Stimulated activated naive CD4-positive, alpha-beta T cell treated with Interleukin-2 at 50 U/mL for 16 hours (primary cell): ENCODE measurements at regions not wholly inside any gene's neighbourhood (a gene's known extent, or its start where the extent isn't known, plus 50 kb on each side); places are given as distances from the start of the nearest gene placed in this dataset.

Experiments
- DNase-seq: peaks from one replicate; lab custom pipeline; 2025; lab: John Stamatoyannopoulos, UW

DNA sequence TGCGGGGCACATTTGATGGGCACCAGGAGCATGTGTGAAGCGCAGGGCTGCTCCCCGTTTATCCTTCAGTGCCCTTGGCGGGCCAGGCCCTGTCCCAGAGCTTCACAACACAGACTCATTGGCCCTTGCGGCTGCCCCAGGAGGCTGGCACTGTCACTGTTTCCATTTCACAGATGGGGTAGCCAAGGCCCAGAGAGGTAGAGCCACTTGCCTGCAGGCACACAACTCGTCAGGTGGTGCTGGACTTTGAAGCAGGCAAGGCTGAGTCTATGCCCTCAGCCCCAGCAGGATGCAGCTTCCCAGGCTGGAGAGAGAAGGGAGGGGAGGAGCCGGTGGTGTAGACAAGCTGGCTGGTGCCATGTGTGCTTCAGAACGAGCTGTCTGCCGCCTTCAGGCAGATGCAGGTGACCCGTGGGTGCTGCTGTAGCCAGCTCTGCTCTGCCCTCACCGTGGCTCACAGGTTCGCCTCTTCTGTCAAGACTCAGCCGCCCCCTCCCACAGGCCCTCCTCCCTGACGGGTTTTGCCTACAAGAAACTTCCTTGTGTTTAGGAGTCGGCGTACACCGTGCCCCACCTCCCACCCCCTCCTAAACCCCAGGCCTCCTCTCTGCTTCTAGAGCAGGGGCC, 232.3 kb upstream of the CIBAR2 start:
- DNase-seq, result no peak

DNA sequence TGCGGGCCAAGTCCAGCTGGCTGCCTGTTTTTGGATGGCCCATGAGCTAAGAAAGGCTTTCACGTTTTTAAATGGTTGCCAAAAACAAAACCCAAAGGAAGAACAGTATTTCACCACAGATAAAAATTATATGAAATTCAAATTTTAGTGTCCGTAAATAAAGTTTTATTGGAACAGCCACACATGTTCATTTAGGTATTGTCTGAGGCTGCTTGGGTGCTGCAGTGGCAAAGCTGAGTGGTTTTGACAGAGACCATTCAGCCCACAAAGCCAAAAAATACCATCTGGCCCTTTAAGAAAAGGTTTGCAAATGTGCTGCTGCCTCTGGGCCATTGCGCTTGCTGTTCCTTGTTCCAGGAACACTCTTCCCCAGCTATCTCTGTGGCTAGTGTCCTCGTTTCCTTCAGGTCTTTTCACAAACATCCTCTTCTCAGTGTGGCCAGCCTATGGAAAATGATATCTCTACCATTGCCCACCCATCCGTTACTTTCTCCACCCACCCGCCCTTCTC, 232.9 kb upstream of the CIBAR2 start:
- no peak for DNase-seq

DNA sequence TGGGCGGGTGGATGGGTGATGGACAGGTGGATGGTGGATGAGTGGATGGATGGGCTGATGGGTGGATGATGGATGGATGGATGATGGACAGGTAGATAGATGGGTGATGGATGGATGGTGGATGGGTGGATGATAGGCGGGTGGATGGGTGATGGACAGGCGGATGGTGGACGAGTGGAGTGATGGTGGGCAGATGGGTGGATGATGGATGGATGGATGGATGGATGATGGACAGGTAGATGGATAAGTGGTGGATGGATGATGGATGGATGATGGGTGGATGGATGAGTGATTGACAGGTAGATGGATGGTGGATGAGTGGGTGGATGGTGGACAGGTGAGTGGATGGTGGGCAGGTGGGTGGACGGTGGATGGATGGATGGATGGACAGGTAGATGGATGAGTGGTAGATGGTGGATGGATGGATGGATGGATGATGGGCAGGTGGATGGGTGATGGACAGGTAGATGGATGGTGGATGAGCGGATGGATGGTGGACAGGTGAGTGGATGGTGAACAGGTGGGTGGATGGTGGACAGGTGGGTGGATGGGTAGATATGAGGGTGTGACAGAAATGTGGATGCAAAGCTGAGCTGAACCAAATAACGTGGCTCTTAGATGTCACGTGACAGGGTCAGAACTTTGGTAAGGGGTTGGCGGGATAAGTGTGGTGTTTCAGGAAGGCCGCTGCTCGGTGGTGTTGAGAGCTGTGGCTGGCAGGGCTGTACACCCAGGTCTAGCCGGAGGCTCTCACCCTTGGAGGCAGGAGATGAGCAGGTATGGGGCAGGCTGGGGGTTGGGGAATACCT, 234.3 kb upstream of the CIBAR2 start:
- DNase-seq, result no peak

DNA sequence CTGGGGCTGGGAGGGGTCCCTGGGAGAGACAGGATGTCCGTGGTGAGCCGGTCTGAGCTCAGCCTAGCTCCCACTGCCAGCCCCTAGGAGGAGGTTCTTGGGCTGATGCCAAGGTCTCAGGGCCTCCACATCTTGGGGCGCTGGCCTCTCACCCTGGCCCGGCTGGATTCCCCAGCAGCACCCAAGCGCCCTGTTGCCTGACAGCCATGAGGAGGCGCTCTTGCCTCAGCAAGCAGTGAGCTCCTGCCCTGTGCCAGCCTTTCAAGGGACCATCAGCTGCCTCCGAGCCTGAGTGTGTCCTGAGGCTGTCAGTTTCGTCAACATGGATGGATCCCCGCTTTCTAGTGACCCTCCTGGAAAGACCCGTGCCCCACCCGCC, 234.9 kb upstream of the CIBAR2 start:
- no peak for DNase-seq

DNA sequence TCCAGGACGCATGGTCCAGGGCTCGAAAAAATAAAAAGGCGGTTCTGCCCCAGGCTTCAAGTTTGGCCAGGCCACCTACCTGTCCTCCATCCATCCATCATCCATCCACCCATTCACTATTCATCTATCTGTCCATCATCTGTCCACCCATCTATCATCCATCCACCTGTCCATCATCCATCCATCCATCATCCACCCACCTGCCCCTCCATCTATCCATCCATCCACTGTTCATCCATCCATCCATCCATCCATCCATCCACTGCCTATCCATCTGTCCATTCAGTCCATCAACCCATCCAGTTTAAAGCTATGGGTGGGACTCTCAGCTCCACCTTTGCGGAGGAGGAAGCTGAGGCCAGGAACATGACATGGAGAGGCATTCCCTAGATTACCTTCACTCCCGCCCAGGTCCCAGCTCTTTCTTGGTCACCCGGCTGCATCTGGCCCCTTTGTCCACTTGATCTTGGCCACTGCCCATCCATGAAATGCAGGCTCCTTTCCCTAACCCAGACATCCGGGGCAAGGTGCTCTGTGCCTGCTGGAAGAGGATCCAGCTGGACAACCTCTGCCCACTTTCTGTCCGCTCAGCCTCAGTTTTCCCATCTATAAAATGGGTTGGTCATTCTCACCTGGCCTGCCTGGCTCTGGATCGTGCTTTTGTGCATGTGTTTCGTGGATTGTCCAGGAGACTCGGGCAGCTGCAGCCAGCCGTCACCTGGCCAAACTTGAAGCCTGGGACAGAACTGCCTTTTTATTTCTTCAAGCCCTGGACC, 236.0 kb upstream of the CIBAR2 start:
- DNase-seq, result no peak

DNA sequence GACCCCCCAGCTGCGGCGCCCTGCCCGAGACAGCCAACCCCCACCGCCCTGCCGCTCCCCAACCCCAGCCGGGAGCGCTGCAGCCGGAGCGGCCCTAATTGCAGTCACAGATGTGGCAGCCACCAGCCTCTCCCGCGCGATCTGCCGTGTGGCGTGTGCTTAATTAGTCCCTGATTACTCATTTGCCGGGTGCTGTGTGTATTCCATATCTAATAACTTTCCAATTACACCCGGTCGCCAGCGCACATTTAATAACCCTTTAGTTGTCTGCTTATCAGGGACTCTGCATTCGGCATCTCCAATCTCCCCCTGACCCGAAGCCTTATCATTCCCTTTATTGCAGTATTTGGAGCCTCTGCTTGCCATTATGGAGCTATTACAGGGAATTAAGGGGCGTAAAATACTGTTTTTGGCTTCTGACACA, 236.7 kb upstream of the CIBAR2 start:
- DNase-seq, result no peak

DNA sequence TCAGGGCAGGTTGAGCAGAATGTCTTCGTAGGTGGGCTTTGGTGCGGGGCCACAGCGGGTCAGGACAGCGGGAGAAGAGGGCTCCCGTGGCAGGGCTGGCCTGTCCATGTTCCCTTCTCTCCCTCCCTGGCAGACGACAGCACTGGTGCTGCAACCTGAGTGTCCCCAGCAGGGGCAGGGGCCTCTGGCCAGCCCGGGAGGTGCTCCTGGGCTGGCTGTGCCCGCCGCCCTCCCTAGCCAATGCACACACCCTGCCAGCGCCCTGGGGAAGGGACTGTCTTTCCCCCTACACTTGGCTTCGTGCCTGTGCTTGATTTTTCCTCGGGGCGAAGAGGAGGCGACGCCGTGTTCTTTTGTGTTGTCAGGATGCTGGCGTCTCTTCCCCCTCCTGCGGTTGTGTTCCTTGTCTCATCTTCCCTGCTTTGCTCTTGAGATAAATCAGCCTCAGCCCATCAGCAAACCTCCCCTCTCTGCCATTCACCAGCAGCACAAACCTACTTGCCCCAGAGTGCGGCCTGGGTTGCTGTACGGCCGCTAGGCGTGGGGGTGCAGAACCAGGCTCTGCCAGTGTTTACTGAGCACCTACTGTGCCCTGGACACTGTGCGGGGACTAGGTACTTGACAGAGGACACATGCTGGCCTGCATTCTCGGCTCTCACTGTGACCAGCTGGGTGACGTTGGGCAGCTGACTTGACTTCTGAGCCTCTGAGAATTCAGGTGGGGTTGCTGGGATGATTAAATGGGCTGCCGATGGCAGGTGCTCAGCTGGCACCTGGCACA, 237.3 kb upstream of the CIBAR2 start:
- DNase-seq, result no peak

DNA sequence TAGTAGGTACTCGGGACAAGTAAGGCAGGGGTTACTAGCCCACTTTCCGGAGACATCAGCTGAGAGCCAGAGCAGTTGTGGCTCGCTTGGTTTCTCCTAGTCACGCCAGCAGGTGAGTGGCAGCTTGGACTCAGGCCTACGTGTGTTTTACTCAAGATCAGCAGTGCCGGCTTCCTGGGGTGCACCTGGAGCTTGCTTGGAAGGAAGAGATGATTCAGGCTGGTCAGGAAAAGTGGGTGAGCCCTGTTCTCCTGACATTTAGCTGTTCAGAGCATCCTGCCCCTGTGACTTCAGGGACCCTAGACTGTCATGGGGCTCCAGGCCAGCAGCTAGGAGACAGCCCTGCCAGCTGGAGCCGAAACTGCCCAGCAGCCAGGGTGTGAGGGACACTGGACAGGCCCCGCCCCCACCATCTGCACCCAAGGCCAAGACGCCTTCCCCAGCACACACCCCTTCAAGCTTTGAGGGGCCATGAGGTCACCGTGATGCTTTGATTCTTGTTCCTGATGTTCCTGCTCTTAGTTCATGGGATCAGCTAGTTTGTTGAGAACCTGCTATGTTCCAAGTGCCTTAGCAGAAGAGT, 238.0 kb upstream of the CIBAR2 start:
- DNase-seq, result no peak

DNA sequence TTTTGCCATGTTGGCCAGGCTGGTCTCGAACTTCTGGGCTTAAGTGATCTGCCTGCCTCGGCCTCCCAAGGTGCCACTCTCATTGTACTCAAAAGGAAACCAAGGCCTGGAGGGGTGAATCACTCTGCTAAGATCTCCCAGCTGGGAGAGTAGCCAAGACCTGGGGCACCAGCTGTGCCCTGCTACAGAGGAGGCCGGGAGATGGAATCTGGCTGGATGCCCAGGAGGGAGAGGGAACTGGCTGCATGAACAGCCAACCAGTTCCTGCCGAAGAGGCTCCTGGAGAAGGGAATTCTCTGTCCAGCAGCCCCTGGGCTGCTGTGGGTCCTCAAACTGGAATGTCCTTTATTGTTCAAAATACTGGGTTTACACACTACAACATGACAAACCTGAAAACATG, 238.7 kb upstream of the CIBAR2 start:
- DNase-seq, result no peak

DNA sequence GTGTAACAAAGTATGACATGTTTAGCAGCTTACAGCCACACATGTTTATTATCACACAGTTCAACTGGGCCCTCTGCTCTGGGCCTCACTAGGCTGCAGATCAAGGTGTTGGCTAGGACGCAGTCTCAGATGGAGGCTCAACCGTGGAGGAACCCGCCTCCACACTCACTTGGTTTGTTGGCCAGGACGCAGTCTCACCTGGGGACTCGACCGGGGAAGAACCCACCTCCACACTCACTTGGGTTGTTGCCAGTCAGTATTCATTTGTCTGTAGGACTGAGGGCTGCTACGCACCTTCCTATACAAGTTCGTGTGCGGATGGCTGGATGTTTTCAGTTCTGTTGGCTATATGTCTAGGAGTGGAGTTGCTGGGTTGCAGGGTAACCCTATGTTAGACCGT, 240.7 kb upstream of the CIBAR2 start:
- DNase-seq, result no peak

DNA sequence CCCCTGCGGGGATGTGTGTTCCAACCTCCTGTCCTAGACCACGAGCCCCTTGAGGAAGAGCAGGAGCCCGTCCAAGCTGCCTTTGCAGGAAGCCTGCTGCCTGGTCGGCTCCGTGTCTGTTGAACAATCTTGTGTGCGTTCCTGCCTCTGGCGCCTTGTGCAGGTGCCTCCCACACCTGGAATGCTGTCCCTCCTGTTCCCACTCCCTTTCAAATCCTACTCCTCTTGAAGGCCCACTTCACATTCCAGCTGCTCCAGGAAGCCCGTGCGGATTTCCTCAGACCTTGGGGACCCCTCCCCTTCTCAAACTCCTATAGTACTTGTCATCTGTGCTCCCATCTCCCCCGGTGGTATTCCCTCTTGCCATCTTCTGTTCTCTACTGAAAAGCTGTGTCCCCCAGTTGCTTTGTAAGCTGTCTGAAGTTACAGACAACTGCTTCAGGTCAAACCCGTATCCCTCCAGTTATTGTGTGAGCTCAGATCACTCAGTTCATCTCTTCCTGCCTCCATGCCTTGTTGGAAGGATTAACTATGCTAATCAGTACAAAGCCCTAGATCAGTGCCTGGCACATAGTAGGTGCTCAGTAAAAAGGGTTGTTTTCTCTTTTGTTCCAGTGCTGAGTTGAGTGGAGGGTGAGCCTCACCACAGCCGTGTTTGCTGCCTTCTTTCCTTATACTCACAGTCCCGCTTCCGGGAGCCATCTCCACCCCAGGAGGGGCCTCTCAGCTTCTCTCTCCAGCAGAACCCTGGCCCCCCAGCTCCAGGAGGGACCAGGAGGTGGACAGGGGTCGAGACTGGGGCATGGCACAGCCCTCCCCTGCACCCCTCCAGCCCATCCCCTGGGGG, 241.8 kb upstream of the CIBAR2 start:
- DNase-seq, result no peak

DNA sequence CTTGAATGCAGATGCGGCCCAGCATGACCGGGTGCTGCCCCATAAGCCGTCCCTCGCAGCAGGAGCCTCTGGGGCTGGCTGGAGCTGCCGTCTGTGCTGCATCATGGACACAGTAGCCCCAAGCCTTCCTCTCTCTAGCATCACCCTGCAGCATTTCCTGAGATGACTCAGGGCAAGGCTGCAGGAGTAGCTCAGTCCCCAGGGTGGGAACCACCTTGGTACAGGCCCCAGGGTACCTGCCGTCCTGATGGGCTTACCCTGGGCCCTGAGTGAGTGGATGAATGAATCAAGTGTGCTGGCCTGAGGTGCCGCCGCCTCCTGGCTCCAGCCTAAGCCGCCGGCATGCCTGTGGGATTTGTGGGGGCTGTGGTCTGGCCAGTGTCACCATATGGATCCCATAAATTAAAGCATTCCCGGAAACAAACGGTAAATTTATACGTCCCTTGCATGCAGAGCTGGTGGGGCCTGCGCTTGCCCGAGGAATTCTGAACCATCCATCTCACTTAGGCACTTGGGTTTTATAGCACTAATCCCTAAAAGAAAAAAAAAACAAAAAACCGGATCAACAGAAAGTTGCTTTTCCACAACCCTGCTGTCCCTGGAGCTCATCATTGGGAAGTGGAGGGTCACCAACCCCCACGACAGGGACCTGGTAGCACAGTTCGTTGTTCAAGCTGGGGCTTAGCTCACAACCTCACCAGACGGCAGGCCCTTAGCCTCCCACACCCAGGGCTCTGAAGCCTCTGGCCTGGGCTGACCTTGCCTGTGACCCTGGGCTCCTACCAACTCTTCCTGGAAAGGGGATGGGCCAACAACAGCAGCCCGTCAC, 242.6 kb upstream of the CIBAR2 start:
- DNase-seq, result no peak

DNA sequence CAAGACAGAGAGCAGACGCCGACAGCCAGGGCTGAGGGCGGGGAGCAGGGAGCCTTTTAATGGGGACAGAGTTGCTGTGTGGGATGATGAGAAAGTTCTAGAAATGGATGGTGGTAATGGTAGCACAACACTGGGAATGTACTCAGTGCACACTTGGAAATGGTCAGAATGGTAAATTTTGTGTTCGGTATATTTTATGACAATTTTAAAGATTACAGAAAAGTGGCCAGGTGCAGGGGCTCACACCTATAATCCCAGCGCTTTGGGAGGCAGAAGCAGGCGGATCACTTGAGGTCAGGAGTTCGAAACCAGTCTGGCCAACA, 243.2 kb upstream of the CIBAR2 start:
- no peak for DNase-seq

DNA sequence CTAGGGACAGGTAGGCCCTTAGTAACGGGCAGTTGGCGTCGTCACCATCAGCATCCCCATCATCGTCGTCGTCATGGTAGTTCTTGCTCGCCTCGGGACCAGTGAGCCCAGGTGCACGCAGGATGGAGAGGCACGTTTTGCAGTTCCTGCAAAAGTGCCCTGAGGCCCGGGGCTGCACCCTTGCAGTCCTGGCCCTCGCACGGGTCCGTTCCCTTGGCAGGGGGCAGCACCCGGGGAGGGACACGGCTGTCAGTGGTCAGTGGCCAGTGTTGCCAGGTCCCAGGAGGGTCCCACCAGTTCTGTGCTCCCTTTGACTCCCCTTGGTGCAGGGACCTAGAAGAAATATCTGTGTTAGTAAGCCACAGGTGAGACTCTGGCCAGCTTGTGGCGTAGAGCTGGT, 243.9 kb upstream of the CIBAR2 start:
- DNase-seq, result no peak

DNA sequence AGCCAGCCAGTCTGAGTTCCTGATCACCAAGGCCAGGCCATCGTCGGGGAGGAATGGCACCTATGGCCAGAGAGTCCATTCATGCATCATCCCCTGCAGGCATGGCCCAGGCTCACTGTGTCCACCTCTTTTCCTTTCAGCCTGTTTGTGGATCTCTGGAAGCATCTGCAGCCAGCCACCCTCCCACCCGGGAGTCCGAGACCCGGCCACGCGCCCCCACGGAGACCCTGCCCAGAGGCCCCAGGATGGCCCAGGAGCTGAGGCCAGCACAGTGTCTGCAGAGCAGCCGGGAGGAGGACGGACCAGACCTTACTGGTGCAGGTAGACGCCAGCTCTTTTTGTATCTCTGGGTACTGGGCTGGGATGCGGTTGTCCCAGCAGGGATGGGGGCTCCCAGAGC, 245.1 kb upstream of the CIBAR2 start:
- DNase-seq, result no peak

DNA sequence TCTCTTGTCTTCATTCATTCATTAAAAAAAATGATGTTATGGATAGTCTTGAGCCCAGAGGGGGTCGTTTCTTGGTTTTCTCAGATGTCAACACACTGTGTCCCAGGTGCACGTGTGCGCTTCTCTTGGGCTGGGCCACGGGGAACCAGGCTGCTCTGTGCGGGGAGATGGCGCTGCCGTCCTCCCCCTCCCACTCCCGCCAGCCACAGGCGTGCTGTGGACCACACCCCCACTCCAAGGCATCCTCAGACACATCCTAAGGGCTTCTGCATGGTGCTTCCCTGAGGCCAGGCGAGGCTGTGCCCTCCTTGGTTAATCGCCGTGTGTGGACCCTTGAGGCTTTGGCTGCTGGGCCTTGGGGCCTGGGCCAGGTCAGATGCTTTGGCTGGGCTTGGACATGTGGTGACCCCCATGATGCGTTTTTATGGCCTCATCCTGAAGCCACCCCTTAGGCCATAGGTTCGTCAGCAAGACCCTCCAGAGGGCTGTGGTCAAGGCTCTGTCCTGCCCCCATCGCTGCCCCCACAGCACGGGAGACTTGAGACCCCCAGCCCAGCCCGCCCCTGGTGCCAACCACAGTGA, 245.7 kb upstream of the CIBAR2 start:
- DNase-seq, result no peak

DNA sequence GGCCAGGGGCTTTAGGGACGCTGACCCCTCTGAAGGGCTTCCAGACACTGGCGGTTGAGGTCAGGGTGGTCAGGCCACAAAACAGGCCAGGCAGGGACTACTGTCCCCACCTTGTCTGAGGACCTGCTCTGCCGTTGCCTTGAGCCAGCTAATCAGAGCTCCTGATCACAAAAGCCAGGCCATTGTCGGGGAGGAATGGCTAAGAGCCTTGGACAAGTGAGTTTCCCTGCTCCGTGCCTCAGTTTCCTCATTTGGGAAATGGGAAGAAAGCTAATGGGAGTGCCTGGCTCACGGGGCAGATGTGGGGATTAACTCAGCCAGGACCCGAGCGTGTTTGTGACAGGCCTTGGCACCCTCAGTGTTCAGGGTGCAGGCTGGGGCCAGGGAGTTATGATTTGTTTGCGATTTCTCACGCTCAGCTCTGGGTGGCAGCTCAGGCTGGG, 246.5 kb upstream of the CIBAR2 start:
- DNase-seq, result no peak

DNA sequence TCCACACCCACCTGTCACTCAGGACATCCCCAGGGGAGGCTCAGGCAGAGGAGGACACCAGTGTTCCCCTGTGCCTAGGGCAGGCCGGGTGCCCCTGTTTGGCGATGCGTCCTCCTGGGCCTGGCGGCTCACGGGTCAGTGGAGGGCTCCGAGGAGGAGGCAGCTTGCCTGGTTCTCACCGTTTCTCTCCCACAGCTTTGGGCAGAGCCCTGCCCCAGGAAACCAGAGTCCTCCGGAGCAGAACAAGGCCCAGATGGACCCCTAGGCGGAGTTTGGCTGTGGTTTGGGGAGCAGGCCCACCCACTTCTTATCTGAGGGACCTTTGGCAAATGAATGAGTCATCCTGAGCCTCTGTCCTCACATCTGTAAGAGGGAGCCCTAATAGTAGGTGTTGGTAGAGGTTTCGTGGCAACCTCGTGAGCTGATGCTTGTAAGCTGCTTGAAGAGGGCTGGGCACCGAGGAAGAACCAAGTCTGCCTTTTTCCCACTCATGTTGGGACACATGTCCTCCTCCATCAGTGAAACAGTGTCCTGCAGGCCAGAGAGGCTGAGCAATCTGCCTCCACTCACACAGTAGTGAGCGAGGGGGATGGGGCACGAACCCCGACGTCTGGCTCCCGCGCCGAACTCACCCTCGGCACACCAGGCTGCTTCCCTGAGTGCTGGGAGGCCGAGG, 247.0 kb upstream of the CIBAR2 start:
- DNase-seq, result no peak
